NT2/D1 (cell line): ENCODE measurements at regions not wholly inside any gene's neighbourhood (a gene's known extent, or its start where the extent isn't known, plus 50 kb on each side); places are given as distances from the start of the nearest gene placed in this dataset.
A peak's percentile ranks its signal among the peaks of the same experiment; 100 is the strongest.

Experiments
- DNase-seq: peaks from one replicate; pipeline ENCODE4 v3.0.0-alpha.2; 2011; ENCODE audit warnings: low read depth, low spot score
- H3K27me3 ChIP-seq: 2 replicates; pipeline ENCODE4 v1.6.0; 2011; ENCODE audit warnings: mild to moderate bottlenecking; ENCODE audit not compliant: insufficient read length, insufficient read depth
- H3K36me3 ChIP-seq: 2 replicates; pipeline ENCODE4 v1.6.1; 2011; ENCODE audit warnings: mild to moderate bottlenecking, low read length, mixed read lengths; ENCODE audit not compliant: insufficient read depth, insufficient read length
- H3K4me1 ChIP-seq: 2 replicates; pipeline ENCODE4 v1.5.1; 2011; ENCODE audit not compliant: insufficient read depth, insufficient read length
- H3K4me3 ChIP-seq: 2 replicates; pipeline ENCODE4 v1.5.1; 2011; ENCODE audit warnings: low read depth; ENCODE audit not compliant: insufficient read length
- H3K9ac ChIP-seq: 2 replicates; pipeline ENCODE4 v1.6.0; 2011; ENCODE audit warnings: low read depth; ENCODE audit not compliant: insufficient read length
- H3K9me3 ChIP-seq: 2 replicates; pipeline ENCODE4 v1.5.1; 2011; ENCODE audit warnings: mild to moderate bottlenecking, low read length; ENCODE audit not compliant: insufficient read depth
- SUZ12 ChIP-seq: IDR thresholded peaks from 2 replicates; pipeline ENCODE4 v1.6.1; 2011; ENCODE audit not compliant: insufficient read length, insufficient read depth; ENCODE audit errors: extremely low read depth
- YY1 ChIP-seq: IDR thresholded peaks from 2 replicates; pipeline ENCODE4 v1.6.1; 2011; ENCODE audit not compliant: insufficient read length, insufficient read depth
- ZNF274 ChIP-seq: IDR thresholded peaks from 2 replicates; pipeline ENCODE4 v1.6.1; 2011; ENCODE audit warnings: mild to moderate bottlenecking, low read depth, low read length

DNA sequence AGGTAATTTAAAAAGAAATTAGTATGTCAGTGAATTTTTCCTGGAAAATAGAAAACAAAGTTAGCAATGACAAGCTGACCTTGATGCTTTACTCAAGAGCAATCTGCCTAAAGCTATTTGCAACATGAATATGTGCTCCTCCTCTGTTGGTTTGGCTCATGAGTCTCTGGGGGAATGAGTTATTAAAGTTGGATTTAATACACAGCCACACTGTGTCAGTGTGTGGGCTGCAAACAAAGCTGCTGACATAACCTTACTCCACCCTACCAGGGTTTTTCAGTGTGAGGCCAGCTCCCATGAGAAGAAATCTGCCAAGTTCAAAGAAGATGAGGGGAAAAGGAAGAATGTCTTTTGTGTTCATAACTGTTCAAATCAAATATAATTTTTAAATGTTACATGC lies 280.5 kb downstream of the TLL1 start:
- no peak overlapping the region for H3K4me3 ChIP-seq
- TF ChIP-seq SUZ12 (no peak), ZNF274 (no peak), YY1 (no peak)
- no peaks in the 10 kb centered on the region for H3K27me3 ChIP-seq
- H3K9me3 ChIP-seq: no peaks in the 10 kb centered on the region
- no peaks in the 10 kb centered on the region for H3K4me1 ChIP-seq
- H3K9ac ChIP-seq: no peak overlapping the region
- DNase-seq: no peak
- H3K36me3 ChIP-seq: no peaks in the 10 kb centered on the region

DNA sequence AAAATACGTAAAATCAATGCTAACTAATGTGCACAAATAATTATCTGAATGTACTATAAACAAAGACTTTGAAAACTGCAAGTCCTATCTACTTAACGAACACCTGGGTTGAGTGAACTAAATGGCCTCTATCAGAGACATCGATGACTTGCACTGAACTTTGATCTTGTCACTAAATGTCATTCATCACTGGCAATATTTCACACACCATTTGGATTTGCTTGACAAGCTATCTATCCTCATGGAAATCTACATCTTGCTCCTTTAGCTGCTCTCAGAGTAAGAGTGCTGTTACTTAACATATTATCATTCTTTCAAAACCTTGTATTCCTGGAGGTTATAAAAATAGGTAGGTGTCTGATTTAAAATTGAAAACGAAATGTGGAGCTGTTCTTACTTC lies 289.3 kb downstream of the TLL1 start:
- H3K27me3 ChIP-seq: no peaks in the 10 kb centered on the region
- no peak overlapping the region for H3K9ac ChIP-seq
- H3K9me3 ChIP-seq: no peaks in the 10 kb centered on the region
- no peaks in the 10 kb centered on the region for H3K4me1 ChIP-seq
- no peaks in the 10 kb centered on the region for H3K36me3 ChIP-seq
- no peak for DNase-seq
- H3K4me3 ChIP-seq: no peak overlapping the region
- TF ChIP-seq YY1 (no peak), ZNF274 (no peak), SUZ12 (no peak)

DNA sequence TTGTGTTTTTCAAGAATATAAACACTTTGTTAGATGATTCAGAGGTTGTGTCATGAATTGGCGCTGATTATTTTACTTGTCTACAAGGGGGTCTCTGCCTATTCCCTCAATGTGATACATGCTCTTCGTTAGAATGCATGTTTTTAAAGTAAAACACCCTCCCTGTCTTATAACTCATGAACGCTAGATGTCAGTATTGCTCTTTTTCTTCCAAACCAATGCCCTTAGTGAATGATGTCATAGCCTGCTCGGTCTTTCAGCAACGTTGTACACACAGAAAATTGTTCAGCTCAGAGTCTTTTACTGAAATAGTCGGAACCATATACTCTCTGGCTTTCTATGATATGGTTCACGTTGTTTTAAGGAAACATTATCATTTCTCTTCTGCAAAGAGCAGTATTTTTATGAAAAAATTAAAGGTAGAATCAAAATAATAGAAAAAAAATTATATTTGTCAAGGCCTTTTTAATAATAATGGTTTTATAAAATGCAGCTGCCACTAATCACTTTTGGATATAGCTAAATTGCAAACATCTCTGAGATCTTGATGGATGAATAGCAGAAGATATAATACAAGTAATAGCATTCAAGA lies 292.9 kb downstream of the TLL1 start:
- Histone ChIP-seq H3K9ac (no peak overlapping the region), H3K4me3 (no peak overlapping the region), H3K4me1 (no peaks in the 10 kb centered on the region), H3K27me3 (no peaks in the 10 kb centered on the region), H3K36me3 (no peaks in the 10 kb centered on the region), H3K9me3 (no peaks in the 10 kb centered on the region)
- TF ChIP-seq YY1 (no peak), SUZ12 (no peak), ZNF274 (no peak)
- peak; percentile 58 for DNase-seq

DNA sequence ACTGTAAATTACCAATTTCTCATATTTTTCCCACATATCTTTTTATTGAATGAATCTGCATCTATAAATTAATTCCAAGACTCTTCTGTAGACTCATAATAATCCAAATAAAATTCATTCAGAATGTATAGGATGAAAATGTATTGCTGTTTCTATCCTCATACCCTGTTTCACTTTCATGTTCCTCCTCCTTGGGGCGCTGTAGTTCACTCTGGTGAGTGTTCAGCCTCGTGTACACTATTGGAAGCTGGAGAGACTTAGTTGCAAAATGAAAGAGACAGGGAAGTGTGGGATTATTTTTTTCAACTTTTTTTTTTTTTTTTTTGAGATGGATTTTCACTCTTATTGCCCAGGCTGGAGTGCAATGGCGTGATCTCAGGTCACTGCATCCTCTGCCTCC lies 296.1 kb downstream of the TLL1 start:
- peak; percentile 3 for DNase-seq

DNA sequence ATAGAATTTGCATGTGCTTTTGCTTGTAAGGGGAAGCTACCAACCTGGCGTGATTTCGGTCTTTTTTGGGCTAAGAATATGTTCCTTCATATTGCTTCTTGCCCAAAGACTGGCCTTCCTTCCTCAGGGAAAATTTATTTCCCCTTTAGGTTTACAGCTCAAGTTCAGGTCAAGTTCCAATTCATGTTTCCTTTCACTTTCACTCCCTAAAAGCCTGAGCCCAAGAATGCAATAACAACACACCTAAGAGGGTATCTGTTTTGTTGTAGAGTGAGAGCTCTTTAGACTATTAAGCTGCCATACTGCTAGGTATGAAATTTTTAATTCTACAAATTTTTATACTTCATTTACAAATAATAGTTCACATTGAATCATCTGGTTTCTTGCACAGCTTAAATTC lies 299.6 kb downstream of the TLL1 start:
- Histone ChIP-seq H3K4me1 (no peaks in the 10 kb centered on the region), H3K27me3 (no peaks in the 10 kb centered on the region), H3K4me3 (no peak overlapping the region), H3K9me3 (no peaks in the 10 kb centered on the region), H3K9ac (no peak overlapping the region), H3K36me3 (no peaks in the 10 kb centered on the region)
- no peak for DNase-seq
- no peak for TF ChIP-seq ZNF274
- no peak for TF ChIP-seq SUZ12
- TF ChIP-seq YY1: no peak

More for the DNA sequence above, 296.1 kb downstream of the TLL1 start:
- Histone ChIP-seq H3K4me3 (no peak overlapping the region), H3K27me3 (no peaks in the 10 kb centered on the region), H3K9ac (no peak overlapping the region), H3K4me1 (no peaks in the 10 kb centered on the region), H3K9me3 (no peaks in the 10 kb centered on the region), H3K36me3 (no peaks in the 10 kb centered on the region)
- TF ChIP-seq SUZ12 (no peak), YY1 (no peak), ZNF274 (no peak)

DNA sequence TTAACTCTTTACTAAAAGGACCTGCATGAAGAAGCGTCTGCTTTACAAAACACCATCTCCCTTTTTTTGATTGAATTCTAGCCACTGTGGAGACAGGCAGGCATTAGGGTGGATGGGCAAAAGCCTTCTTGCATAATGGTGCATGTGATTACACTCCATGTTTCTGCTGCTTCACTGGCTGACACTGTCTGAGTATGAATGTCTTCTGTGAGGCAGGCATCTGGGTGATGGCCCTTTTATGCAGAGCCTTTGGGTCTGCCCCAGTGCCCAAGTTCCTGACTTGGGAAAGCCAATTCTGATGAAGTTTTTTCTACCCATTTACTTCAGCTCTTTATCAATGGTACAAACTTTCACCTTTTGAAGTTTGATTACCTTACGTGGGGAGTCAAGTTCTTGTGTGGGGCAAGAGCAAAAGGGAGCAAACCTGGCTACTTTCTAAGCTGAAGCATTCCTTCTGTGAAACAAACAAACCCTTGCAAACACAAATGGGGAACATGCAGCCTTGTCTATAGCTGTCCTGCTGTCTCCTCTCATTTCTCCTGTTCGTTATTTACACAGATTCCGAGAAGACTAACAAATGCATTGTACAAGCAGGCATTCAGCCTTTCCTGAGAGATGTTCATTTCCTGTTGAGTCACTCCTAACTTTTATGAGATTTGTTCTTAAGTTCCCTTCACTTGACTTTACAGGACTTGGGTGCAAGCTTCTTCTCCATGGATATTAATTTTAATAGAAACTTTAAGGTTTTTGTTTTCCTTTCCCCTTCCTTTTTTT lies 301.9 kb downstream of the TLL1 start:
- H3K27me3 ChIP-seq: no peaks in the 10 kb centered on the region
- H3K4me1 ChIP-seq: no peaks in the 10 kb centered on the region
- H3K9ac ChIP-seq: no peak overlapping the region
- no peaks in the 10 kb centered on the region for H3K36me3 ChIP-seq
- DNase-seq: no peak
- TF ChIP-seq YY1 (no peak), SUZ12 (no peak), ZNF274 (no peak)
- no peaks in the 10 kb centered on the region for H3K9me3 ChIP-seq
- no peak overlapping the region for H3K4me3 ChIP-seq

DNA sequence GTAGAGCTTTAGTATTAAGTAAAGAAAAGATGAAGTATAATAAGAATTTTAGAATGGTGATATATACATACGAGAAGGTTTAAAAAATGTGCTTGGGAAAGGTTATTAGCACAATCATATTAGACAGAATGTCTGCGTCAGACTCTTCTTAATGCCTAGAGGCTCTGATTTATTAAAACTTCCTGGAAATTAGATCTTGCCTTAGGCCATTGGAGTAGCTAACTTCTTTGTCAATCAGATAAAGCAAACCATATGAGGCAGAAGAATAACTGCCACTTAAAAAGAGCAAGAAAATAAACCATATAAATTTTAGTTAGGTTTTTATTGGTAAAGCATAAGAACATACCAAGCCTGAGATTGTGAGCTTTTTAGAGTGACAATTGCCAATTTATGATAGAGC lies 309.1 kb downstream of the TLL1 start:
- Histone ChIP-seq H3K4me1 (no peaks in the 10 kb centered on the region), H3K4me3 (no peak overlapping the region), H3K9me3 (no peaks in the 10 kb centered on the region), H3K27me3 (no peaks in the 10 kb centered on the region), H3K9ac (no peak overlapping the region), H3K36me3 (no peaks in the 10 kb centered on the region)
- TF ChIP-seq ZNF274 (no peak), YY1 (no peak), SUZ12 (no peak)
- no peak for DNase-seq
